ENCODE measurements at regions not wholly inside any gene's neighbourhood (a gene's known extent, or its start where the extent isn't known, plus 50 kb on each side); places are given as distances from the start of the nearest gene placed in this dataset.

DNA sequence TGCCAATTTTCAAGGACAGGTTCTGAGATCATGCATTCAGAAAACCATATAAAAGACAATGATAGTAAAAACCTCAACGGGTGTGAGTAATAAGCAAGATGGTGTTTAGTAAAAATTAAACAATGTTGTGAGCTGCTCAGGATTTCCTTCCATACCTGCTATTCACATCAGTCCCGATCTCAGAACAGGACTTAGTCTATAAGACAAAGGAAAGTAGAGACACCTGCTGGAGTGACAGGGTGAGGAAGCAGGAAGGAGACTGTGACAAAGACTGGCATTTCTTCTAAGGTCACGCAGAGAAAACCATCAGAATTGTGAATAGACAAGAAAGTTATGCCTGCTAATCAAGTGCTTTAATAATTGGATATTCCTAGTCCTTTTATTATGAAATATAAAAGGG lies 648.0 kb downstream of the DACH1 start:
- no peak for TF ChIP-seq EZH2 (IDR thresholded peaks at IDR 0.05; ENCODE audit: borderline replicate concordance)
- TF ChIP-seq, protein P1, sequence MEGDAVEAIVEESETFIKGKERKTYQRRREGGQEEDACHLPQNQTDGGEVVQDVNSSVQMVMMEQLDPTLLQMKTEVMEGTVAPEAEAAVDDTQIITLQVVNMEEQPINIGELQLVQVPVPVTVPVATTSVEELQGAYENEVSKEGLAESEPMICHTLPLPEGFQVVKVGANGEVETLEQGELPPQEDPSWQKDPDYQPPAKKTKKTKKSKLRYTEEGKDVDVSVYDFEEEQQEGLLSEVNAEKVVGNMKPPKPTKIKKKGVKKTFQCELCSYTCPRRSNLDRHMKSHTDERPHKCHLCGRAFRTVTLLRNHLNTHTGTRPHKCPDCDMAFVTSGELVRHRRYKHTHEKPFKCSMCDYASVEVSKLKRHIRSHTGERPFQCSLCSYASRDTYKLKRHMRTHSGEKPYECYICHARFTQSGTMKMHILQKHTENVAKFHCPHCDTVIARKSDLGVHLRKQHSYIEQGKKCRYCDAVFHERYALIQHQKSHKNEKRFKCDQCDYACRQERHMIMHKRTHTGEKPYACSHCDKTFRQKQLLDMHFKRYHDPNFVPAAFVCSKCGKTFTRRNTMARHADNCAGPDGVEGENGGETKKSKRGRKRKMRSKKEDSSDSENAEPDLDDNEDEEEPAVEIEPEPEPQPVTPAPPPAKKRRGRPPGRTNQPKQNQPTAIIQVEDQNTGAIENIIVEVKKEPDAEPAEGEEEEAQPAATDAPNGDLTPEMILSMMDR (IDR thresholded peaks at IDR 0.05; ENCODE audit: poor library complexity), result peak; percentile 48

All from hepatocyte (in vitro differentiated cells).